CD4-positive, alpha-beta T cell treated with Interleukin-10 for 1 hour (primary cell): ENCODE measurements at regions not wholly inside any gene's neighbourhood (a gene's known extent, or its start where the extent isn't known, plus 50 kb on each side); places are given as distances from the start of the nearest gene placed in this dataset.

Experiments
- DNase-seq: peaks from one replicate; pipeline ENCODE4 v3.0.0-alpha.2; 2020

GRCh38 chr4:152234571-152234970 lies 301.3 kb downstream of the FBXW7 start:
- DNase-seq = no peak

GRCh38 chr4:152232271-152232670 lies 303.6 kb downstream of the FBXW7 start:
- no peak for DNase-seq

DNA sequence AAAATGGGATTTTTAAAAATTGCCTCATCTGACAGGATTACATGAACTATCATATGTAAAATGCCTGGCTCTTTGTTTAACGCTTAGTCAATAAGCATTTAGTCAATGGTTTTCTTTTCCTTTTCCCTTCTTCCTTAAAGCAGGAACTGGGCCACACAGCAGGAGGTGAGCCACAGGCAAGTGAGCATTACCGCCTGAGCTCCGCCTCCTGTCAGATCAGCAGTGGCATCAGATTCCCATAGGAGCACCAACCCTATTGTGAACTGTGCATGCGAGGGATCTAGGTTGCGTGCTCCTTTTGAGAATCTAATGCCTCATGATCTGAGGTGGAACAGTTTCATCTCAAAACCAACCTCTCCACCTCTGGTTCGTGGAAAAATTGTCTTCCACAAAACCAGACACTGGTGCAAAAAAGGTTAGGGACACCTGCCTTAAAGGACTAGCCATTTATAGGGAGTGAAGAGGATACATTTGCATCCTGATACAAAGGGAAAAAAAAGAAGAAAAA lies 306.1 kb downstream of the FBXW7 start:
- no peak for DNase-seq

GRCh38 chr4:152225680-152226079 lies 310.2 kb downstream of the FBXW7 start:
- DNase-seq = no peak

GRCh38 chr4:152224721-152225420 lies 311.0 kb downstream of the FBXW7 start:
- no peak for DNase-seq

DNA sequence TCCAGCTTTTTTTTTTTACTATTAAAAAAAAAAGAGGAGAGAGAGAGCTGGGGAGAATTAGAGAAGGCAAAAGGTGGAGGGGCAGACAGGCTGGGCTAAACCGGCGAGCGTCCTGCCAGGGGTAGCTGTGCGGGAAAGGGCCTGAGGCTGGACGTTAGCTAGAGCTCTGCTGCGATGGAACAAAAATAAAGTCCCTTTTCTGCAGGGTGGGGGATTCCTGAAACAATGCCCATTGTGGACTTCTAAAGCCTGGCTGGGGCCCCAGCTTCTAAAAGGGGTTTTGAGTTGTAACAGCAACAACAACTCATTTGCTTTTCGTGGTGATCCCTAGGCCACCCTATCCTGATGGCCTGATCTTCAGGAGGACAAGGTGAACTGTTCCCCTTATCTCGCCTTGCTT lies 311.7 kb downstream of the FBXW7 start:
- no peak for DNase-seq

DNA sequence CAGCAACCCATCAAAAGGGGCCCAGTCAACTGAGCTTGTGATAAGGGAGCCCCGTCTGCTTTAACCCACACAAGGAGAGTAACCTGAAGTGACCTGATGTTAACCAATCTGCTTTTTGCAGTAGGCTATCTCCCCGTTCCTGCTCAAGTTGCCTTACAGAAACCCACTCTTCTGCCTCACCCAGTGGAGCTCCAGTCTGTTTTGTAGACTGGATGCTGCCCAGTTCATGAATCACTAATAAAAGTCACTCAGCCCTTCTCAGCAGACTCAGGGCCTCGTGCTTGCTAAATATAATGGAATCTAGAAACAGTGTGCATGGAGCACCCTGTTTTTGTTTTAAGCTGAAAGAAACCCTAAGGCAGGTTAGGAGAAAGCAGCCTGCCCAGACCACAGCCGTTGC lies 312.3 kb downstream of the FBXW7 start:
- DNase-seq = no peak

GRCh38 chr4:152221816-152222516 lies 313.9 kb downstream of the FBXW7 start:
- DNase-seq = no peak

GRCh38 chr4:152220201-152220666 lies 315.7 kb downstream of the FBXW7 start:
- DNase-seq = no peak

DNA sequence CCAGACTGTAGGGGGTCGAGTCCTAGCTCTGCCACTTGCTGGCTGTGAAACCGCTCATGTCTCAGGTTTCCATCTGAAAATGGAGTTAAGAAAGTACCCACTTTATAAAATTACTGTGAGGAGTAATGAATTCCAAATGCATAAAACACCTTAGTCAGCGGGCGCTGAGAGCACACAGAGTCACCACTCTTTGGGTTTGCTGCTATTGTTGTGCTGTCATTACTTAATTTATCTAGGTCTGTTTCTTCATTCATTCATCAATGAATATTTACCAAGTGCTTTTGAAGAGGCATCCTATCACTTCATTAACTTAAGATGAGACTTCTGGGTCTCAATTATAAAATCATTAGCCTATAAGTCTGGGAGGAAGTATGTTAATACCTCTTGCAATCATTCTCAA lies 317.3 kb downstream of the FBXW7 start:
- no peak for DNase-seq

GRCh38 chr4:152217896-152218295 lies 318.0 kb downstream of the FBXW7 start:
- DNase-seq = no peak

GRCh38 chr4:152211936-152212653 lies 323.8 kb downstream of the FBXW7 start:
- no peak for DNase-seq

DNA sequence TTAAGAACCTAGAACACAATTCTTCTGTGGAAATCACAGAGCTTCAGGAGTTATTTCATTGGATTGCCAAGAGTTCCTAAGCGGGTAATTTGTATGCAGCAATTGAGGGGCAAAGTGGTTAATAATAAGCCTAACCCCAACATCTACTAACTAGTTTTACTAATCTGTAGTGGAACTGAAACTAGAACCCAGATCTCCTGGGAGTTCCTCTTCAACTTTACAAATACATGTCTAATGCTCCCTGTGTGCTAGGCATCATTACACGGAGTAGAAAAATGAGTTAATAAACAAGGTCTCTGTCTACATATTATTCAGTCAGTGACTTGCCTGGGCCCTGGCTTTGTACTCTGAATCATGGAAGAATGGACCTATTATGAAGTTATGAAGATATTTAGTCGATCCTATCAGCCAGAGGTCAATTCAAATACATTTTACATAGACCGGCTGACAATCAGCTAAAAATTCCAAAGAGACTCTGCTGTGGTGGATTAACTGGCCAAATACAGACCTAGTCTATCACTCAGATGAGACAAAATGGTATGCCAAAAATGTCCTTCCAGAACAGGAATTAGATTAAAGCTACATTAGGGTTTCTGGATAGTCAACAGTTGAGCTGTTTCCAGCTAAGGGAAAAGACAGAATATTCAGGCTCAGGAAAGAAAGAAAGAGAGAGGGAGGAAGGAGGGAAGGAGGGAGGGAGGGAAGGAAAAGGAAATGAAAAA lies 326.0 kb downstream of the FBXW7 start:
- DNase-seq = no peak

- no peak for DNase-seq
Measured at GRCh38 chr4:152207378-152207720, 328.5 kb downstream of the FBXW7 start.

DNA sequence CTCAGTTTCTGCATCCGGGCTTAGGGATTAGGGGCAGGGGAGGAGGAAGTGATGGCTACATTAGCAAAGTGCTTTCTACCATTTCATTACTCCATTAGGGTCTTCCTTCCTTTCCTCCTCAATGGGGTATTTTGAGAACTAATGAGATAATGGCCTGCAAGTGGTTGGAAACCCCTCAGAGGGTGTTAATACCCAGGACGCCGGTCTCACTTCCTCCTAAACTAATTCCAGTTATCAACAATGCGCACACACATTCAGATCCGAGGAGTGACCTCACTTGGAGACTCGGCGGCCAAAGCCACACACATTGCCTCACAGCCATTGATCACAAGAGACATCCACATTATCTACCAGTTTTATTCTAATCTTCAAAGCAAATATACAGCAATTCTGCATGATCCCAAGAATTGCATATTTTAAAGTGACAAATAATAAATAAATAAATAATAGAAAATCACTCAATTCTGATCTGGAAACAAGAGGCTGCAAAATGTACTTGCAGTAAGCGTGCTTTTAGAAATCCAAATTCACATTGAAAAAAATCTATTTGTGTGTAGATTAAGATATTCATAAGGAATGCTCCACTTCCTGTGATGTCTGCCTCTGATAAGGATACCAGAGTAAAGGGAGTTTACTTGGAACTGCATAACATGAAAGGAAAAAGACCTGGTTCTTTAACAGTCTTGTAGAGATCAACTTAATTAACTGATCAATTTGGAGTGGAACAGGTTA lies 329.1 kb downstream of the FBXW7 start:
- no peak for DNase-seq

- DNase-seq = no peak
Measured at GRCh38 chr4:152206185-152206584, 329.7 kb downstream of the FBXW7 start.

DNA sequence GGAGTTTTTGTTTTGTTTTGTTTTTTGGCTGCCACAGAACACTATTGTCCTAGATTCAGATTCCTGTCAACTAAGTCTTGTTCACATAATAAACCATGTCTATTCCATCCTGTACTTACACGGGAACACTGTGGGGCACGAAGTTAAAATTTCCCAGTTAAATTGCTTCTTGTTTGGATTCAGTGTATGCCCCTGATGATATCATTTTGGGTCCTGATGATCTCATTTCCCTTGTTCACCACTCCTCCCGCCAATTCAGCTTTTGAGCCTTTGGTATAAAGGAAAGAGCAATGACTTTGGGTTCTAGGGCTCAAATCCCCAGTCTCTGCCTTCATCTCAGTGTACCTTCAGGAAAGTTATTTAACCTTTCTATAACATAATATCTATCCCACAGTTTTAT lies 333.5 kb downstream of the FBXW7 start:
- DNase-seq = no peak

GRCh38 chr4:152200511-152201333 lies 335.2 kb downstream of the FBXW7 start:
- DNase-seq = no peak

DNA sequence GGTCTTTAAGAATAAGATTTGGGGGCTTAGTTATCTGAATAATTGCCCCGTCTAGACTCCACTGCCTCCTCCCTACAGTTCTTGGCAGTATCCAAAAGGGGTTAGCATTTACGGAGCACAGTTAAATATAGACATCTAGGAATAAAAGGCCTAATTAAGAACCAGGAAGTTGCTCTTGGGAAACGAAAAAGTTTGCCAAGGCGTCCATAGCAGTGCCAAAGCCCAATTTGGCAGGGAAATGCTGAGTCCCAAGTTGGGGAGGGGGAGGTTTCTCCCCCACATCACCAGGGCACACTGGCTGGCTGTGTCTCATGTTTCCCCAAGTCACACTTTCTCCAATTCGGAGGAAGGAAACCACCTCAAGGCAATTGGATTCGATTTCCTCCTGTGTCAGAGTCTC lies 338.7 kb downstream of the FBXW7 start:
- DNase-seq = no peak

DNA sequence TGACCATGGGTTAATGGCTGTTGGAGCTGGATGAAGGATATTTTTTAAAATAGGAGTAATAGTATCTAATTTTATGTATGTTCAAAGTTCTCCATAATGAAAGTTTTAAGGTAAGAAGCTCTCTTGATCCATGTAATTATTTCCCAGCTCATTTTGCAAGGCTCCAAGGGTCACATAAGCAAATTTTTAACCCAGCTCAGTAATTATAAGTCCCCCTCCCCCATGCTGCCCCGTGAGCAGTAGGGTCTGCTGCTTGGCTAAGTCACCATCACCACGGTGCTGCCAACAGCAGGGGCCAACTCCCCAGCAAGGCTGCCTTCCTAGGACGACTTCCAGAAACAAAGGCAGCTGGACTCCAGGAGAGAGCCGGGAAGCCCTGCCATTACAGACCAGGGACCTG lies 340.0 kb downstream of the FBXW7 start:
- DNase-seq = no peak

DNA sequence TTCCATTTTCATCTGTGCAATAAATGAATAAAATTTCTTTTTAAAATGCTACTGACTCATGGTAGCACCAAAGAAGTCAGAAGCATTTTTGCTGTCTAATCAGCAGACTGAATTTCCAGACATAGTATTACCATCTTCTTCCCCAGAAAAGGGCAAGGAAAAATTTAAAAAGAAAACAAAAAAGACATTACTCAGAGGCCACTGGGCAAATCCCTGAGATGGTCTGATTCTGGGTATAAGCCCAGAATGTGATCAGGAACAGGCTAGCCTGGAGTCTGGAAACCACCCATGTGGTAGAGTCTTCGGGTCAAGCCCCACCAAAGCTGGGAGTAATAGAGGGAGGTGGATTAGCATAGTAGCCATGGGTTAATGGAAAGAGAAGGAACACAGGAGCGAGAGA lies 342.8 kb downstream of the FBXW7 start:
- no peak for DNase-seq

DNA sequence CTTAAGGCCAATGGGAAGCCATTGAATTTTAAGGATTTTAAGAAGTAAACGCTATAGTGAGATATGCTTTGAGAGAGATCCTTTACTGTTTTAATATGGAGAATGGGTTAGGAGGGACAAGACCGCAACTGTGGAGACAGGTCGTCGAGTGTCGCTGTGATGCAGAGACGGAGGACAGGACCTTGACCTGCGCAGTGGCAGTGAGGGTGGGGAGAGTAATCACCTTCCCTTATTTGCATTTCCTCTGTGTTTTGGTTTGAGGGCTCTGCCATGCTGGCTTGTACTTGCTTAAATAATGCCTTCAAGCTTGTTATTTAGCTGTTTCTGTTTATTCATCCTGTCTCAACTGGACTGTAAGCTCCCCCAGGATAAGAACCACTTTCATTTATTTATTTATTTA lies 345.0 kb downstream of the FBXW7 start:
- DNase-seq = no peak
